ENCODE measurements at regions not wholly inside any gene's neighbourhood (a gene's known extent, or its start where the extent isn't known, plus 50 kb on each side); places are given as distances from the start of the nearest gene placed in this dataset.

- DNase-seq (ENCODE audit: low spot score), result no peak
These were observed 300.6 kb upstream of the EDIL3 start for GRCh38 chr5:84685121-84685894.

- DNase-seq (ENCODE audit: low spot score), result no peak
These were observed 298.9 kb upstream of the EDIL3 start for GRCh38 chr5:84683594-84683993.

- DNase-seq (ENCODE audit: low spot score), result no peak
These were observed 297.9 kb upstream of the EDIL3 start for GRCh38 chr5:84682531-84682930.

- DNase-seq (ENCODE audit: low spot score), result no peak
These were observed 296.2 kb upstream of the EDIL3 start for GRCh38 chr5:84680908-84681307.

GRCh38 chr5:84673785-84674184, 289.1 kb upstream of the EDIL3 start:
- no peak for DNase-seq (ENCODE audit: low spot score)

GRCh38 chr5:84667576-84667975, 282.9 kb upstream of the EDIL3 start:
- DNase-seq (ENCODE audit: low spot score), result no peak

GRCh38 chr5:84650429-84650828, 265.7 kb upstream of the EDIL3 start:
- DNase-seq (ENCODE audit: low spot score), result peak; percentile 55

GRCh38 chr5:84647581-84647980, 262.9 kb upstream of the EDIL3 start:
- peak; percentile 76 for DNase-seq (ENCODE audit: low spot score)

GRCh38 chr5:84642795-84643194, 258.1 kb upstream of the EDIL3 start:
- DNase-seq (ENCODE audit: low spot score), result no peak

GRCh38 chr5:84642324-84642723, 257.6 kb upstream of the EDIL3 start:
- no peak for DNase-seq (ENCODE audit: low spot score)

GRCh38 chr5:84637662-84638375, 253.1 kb upstream of the EDIL3 start:
- DNase-seq (ENCODE audit: low spot score), result no peak

GRCh38 chr5:84635235-84636055, 250.8 kb upstream of the EDIL3 start:
- no peak for DNase-seq (ENCODE audit: low spot score)

GRCh38 chr5:84634256-84634655, 249.6 kb upstream of the EDIL3 start:
- DNase-seq (ENCODE audit: low spot score), result no peak

GRCh38 chr5:84632418-84632817, 247.7 kb upstream of the EDIL3 start:
- no peak for DNase-seq (ENCODE audit: low spot score)

GRCh38 chr5:84628918-84629317, 244.2 kb upstream of the EDIL3 start:
- DNase-seq (ENCODE audit: low spot score), result no peak

- DNase-seq (ENCODE audit: low spot score), result no peak
These were observed 238.3 kb upstream of the EDIL3 start for GRCh38 chr5:84623019-84623418.

GRCh38 chr5:84622461-84622860, 237.8 kb upstream of the EDIL3 start:
- no peak for DNase-seq (ENCODE audit: low spot score)

- no peak for DNase-seq (ENCODE audit: low spot score)
These were observed 233.6 kb upstream of the EDIL3 start for GRCh38 chr5:84618262-84618661.

- peak; percentile 21 for DNase-seq (ENCODE audit: low spot score)
These were observed 230.2 kb upstream of the EDIL3 start for GRCh38 chr5:84614906-84615305.

- DNase-seq (ENCODE audit: low spot score), result no peak
These were observed 222.1 kb upstream of the EDIL3 start for GRCh38 chr5:84606784-84607183.

- DNase-seq (ENCODE audit: low spot score), result no peak
These were observed 220.6 kb upstream of the EDIL3 start for GRCh38 chr5:84605241-84605640.

- no peak for DNase-seq (ENCODE audit: low spot score)
These were observed 219.0 kb upstream of the EDIL3 start for GRCh38 chr5:84603568-84604185.

Measured in globus pallidus (tissue), 1 donor.